ENCODE measurements at regions not wholly inside any gene's neighbourhood (a gene's known extent, or its start where the extent isn't known, plus 50 kb on each side); places are given as distances from the start of the nearest gene placed in this dataset.
A peak's percentile ranks its signal among the peaks of the same experiment; 100 is the strongest.

DNA sequence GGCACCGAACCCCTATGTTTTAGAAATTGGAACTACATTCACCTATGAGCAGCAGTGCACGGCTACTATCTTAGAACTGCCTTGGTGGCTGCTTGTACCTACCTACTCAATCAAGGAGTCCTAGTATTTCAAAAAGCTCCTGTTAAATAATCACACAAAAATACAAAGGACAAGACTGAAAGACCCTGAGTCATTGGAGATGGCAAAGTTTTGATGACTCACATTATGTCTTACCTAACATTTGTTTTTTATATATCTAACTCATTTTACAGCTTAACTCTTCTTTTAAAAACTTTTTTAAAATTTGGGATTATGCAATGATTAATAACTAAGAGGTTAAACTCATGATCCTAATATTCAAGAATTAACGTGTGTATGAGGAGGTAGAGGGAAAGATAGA, 1206.0 kb upstream of the TMPRSS15 start:
- Histone ChIP-seq H3K27ac (ENCODE audit: extremely low read depth, low read depth, low read length) (no peak overlapping the region), H4K20me1 (replicated peaks; ENCODE audit: control insufficient read depth, insufficient read depth, low read length) (no peaks in the 10 kb centered on the region), H3K4me1 (replicated peaks in 1 of 2; ENCODE audit: control insufficient read depth in 2 of 2, insufficient read depth in 2 of 2, low read length in 2 of 2) (no peaks in the 10 kb centered on the region), H3K9me1 (ENCODE audit: control insufficient read depth, insufficient read depth, low read length) (no peaks in the 10 kb centered on the region), H3K4me2 (ENCODE audit: insufficient read depth, low read length) (no peak overlapping the region), H3K27me3 (ENCODE audit: control insufficient read depth in 2 of 2, insufficient read depth in 2 of 2, low read length in 2 of 2) (no peaks in the 10 kb centered on the region), H3K79me2 (ENCODE audit: control insufficient read depth, insufficient read depth, low read length) (no peaks in the 10 kb centered on the region), H3K4me3 (no peak overlapping the region), H2AFZ (ENCODE audit: low read depth, low read length) (no peak overlapping the region), H3K9me3 (replicated peaks; ENCODE audit: control insufficient read depth, insufficient read depth, low read depth, low read length) (no peaks in the 10 kb centered on the region), H3K36me3 (ENCODE audit: control insufficient read depth, insufficient read depth, low read length) (no peaks in the 10 kb centered on the region), H3K9ac (ENCODE audit: insufficient read depth in 1 of 2, low read depth in 2 of 2, low read length in 2 of 2) (no peak overlapping the region)
- WGBS (ENCODE audit: insufficient coverage, low coverage, missing lambda C conversion rate) = 4% methylated on average over 3 of the region's 3 CpGs
- ChIA-PET CTCF (ENCODE audit: low intra/inter-chr PET ratio) (no interaction called here), POLR2A (interaction anchor here (0.9 kb wide), 1 partner anchor 12 kb away, joined by 3 read pairs; no protein-coding TSS in a partner anchor)
- no peak for DNase-seq (ENCODE audit: extremely low read depth in 1 of 4, low spot score in 3 of 4)
- in situ Hi-C loops (cut with MboI) = no loop called here
- intact Hi-C loops (cut with micrococcal nuclease) = no loop called here
- BruUV-seq (replicated peaks) = no TSS peak
- TF ChIP-seq, protein P1, sequence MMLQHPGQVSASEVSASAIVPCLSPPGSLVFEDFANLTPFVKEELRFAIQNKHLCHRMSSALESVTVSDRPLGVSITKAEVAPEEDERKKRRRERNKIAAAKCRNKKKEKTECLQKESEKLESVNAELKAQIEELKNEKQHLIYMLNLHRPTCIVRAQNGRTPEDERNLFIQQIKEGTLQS (IDR thresholded peaks at IDR 0.05) = 0 out of 2 replicates have a peak, but pooled peaks have one; percentile 7
- TF ChIP-seq, protein P1 (CRISPR knock-in tag; conservative IDR thresholded peaks at IDR 0.05) = no peak
- TF ChIP-seq NONO (IDR thresholded peaks at IDR 0.05; ENCODE audit: low read depth in 2 of 2, low read length in 1 of 2) = no peak
- no peak for FAIRE-seq
- ATAC-seq = no peak

DNA sequence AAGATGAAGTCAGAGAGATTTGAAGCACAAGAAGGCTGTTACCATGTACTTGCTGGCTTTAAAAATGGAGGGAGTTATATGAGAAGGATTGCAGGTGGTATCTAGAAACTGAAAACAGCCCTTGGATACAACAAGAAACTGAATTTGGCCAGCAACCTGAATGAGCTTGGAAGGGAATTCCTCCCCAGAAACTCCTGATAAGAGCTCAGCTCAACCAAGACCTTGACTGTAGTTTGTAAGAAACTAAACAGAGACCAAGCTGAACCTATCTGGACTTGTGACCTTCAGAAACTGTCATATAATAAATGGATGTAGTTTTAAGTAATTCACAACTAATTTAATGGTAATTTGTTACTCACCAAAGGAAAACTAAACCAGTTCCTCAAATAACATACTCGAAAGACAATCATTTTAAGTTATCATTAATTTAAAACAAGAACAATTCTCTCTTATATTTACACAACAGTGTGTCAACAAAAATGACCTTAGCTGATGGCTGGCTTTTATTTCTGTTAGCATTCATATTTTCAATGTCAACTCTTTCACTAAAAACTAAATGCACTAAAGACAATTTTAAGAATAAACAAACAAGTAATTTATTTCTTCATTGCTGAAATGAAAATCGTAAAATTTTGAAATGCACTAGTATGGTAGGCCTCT, 1218.4 kb upstream of the TMPRSS15 start:
- ChIA-PET CTCF (ENCODE audit: low intra/inter-chr PET ratio) (no interaction called here), POLR2A (interaction anchor here (0.8 kb wide), 1 partner anchor 13 kb away, joined by 3 read pairs; no protein-coding TSS in a partner anchor)
- Histone ChIP-seq H3K36me3 (ENCODE audit: control insufficient read depth, insufficient read depth, low read length) (no peaks in the 10 kb centered on the region), H3K9ac (ENCODE audit: insufficient read depth in 1 of 2, low read depth in 2 of 2, low read length in 2 of 2) (no peak overlapping the region), H2AFZ (ENCODE audit: low read depth, low read length) (no peak overlapping the region), H3K4me2 (ENCODE audit: insufficient read depth, low read length) (no peak overlapping the region), H3K27me3 (ENCODE audit: control insufficient read depth in 2 of 2, insufficient read depth in 2 of 2, low read length in 2 of 2) (no peaks in the 10 kb centered on the region), H3K79me2 (ENCODE audit: control insufficient read depth, insufficient read depth, low read length) (no peaks in the 10 kb centered on the region), H3K9me3 (replicated peaks; ENCODE audit: control insufficient read depth, insufficient read depth, low read depth, low read length) (0 out of 2 replicates have a peak, but pooled peaks cover 3% of the 10 kb centered on the region), H3K4me1 (replicated peaks in 1 of 2; ENCODE audit: control insufficient read depth in 2 of 2, insufficient read depth in 2 of 2, low read length in 2 of 2) (no peaks in the 10 kb centered on the region), H4K20me1 (replicated peaks; ENCODE audit: control insufficient read depth, insufficient read depth, low read length) (no peaks in the 10 kb centered on the region), H3K27ac (ENCODE audit: extremely low read depth, low read depth, low read length) (no peak overlapping the region), H3K9me1 (ENCODE audit: control insufficient read depth, insufficient read depth, low read length) (no peaks in the 10 kb centered on the region), H3K4me3 (no peak overlapping the region)
- intact Hi-C loops (cut with micrococcal nuclease) = no loop called here
- in situ Hi-C loops (cut with MboI) = no loop called here
- no peak for ATAC-seq
- no peak for FAIRE-seq
- DNase-seq (ENCODE audit: extremely low read depth in 1 of 4, low spot score in 3 of 4) = no peak
- WGBS (ENCODE audit: insufficient coverage, low coverage, missing lambda C conversion rate) = 7% methylated on average over 2 of the region's 2 CpGs
- BruUV-seq (replicated peaks) = no TSS peak
- TF ChIP-seq, protein P2, sequence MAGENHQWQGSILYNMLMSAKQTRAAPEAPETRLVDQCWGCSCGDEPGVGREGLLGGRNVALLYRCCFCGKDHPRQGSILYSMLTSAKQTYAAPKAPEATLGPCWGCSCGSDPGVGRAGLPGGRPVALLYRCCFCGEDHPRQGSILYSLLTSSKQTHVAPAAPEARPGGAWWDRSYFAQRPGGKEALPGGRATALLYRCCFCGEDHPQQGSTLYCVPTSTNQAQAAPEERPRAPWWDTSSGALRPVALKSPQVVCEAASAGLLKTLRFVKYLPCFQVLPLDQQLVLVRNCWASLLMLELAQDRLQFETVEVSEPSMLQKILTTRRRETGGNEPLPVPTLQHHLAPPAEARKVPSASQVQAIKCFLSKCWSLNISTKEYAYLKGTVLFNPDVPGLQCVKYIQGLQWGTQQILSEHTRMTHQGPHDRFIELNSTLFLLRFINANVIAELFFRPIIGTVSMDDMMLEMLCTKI (IDR thresholded peaks at IDR 0.05; ENCODE audit: partially characterized antibody) = no peak
- TF ChIP-seq MYNN (IDR thresholded peaks at IDR 0.05) (no peak), MYNN (CRISPR knock-in tag; IDR thresholded peaks at IDR 0.05) (no peak), ZFX (CRISPR knock-in tag; IDR thresholded peaks at IDR 0.05) (no peak), CSDE1 (IDR thresholded peaks at IDR 0.05) (no peak), BMI1 (IDR thresholded peaks at IDR 0.05; ENCODE audit: low read length) (no peak)
- TF ChIP-seq, protein P3, sequence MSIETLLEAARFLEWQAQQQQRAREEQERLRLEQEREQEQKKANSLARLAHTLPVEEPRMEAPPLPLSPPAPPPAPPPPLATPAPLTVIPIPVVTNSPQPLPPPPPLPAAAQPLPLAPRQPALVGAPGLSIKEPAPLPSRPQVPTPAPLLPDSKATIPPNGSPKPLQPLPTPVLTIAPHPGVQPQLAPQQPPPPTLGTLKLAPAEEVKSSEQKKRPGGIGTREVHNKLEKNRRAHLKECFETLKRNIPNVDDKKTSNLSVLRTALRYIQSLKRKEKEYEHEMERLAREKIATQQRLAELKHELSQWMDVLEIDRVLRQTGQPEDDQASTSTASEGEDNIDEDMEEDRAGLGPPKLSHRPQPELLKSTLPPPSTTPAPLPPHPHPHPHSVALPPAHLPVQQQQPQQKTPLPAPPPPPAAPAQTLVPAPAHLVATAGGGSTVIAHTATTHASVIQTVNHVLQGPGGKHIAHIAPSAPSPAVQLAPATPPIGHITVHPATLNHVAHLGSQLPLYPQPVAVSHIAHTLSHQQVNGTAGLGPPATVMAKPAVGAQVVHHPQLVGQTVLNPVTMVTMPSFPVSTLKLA (conservative IDR thresholded peaks at IDR 0.05) = no peak

Data from K562 (cell line).